H9 (cell line): ENCODE measurements at regions not wholly inside any gene's neighbourhood (a gene's known extent, or its start where the extent isn't known, plus 50 kb on each side); places are given as distances from the start of the nearest gene placed in this dataset.
A peak's percentile ranks its signal among the peaks of the same experiment; 100 is the strongest.

ENCODE experiments used
- DNase-seq: peaks from one replicate; pipeline ENCODE4 v3.0.0-alpha.2; 2017
- H2AFZ ChIP-seq: one replicate; pipeline ENCODE4 v1.6.1; 2013; ENCODE audit warnings: mild to moderate bottlenecking, low read length, control low read depth, moderate library complexity
- H2AK5ac ChIP-seq: 2 replicates; pipeline ENCODE4 v1.6.1; 2013; ENCODE audit warnings: low read length, control low read depth, mixed read lengths; ENCODE audit not compliant: insufficient read length
- H2BK120ac ChIP-seq: one replicate; pipeline ENCODE4 v1.6.1; 2013; ENCODE audit warnings: low read depth, mild to moderate bottlenecking, low read length, control low read depth, inconsistent platforms; ENCODE audit not compliant: poor library complexity, severe bottlenecking
- H2BK12ac ChIP-seq: 2 replicates; pipeline ENCODE4 v1.6.1; 2013; ENCODE audit warnings: low read length, control low read depth, mixed read lengths, low read depth; ENCODE audit not compliant: insufficient read length
- H2BK15ac ChIP-seq: 2 replicates; pipeline ENCODE4 v1.6.1; 2013; ENCODE audit warnings: low read depth, low read length, control low read depth
- H2BK20ac ChIP-seq: one replicate; pipeline ENCODE4 v1.6.1; 2013; ENCODE audit warnings: low read depth, mild to moderate bottlenecking, low read length, control low read depth, inconsistent platforms; ENCODE audit not compliant: poor library complexity, severe bottlenecking
- H2BK5ac ChIP-seq: 2 replicates; pipeline ENCODE4 v1.6.1; 2013; ENCODE audit warnings: low read length, control low read depth, mixed read lengths; ENCODE audit not compliant: insufficient read length
- H3K14ac ChIP-seq: 2 replicates; pipeline ENCODE4 v1.6.1; 2013; ENCODE audit warnings: low read length, control low read depth; ENCODE audit not compliant: insufficient read depth
- H3K18ac ChIP-seq: 2 replicates; pipeline ENCODE4 v1.6.1; 2013; ENCODE audit warnings: low read depth, mild to moderate bottlenecking, mixed read lengths, low read length, control low read depth; ENCODE audit not compliant: insufficient read length
- H3K23ac ChIP-seq: 2 replicates; pipeline ENCODE4 v1.6.1; 2013; ENCODE audit warnings: low read length, control low read depth, mixed read lengths, low read depth; ENCODE audit not compliant: insufficient read length
- H3K23me2 ChIP-seq: 2 replicates; pipeline ENCODE4 v1.6.1; 2013; ENCODE audit warnings: low read depth, mild to moderate bottlenecking, mixed read lengths, low read length, control low read depth; ENCODE audit not compliant: insufficient read length, poor library complexity, severe bottlenecking
- H3K27ac ChIP-seq: 2 replicates; pipeline ENCODE4 v1.5.1; 2013; ENCODE audit warnings: low read length, control low read depth, mixed read lengths, low read depth; ENCODE audit not compliant: insufficient read length
- H3K27me3 ChIP-seq: 2 replicates; pipeline ENCODE4 v1.6.1; 2013; ENCODE audit warnings: low read length, control low read depth, inconsistent platforms; ENCODE audit not compliant: insufficient read depth
- H3K4ac ChIP-seq: 2 replicates; pipeline ENCODE4 v1.6.1; 2013; ENCODE audit warnings: low read depth, mild to moderate bottlenecking, control low read depth, inconsistent platforms, low read length, moderate library complexity
- H3K4me1 ChIP-seq: 2 replicates; pipeline ENCODE4 v1.6.1; 2013; ENCODE audit warnings: low read length, control low read depth, inconsistent platforms; ENCODE audit not compliant: insufficient read depth
- H3K4me2 ChIP-seq: 2 replicates; pipeline ENCODE4 v1.6.1; 2013; ENCODE audit warnings: low read length, control low read depth, mixed read lengths; ENCODE audit not compliant: insufficient read length, insufficient read depth
- H3K56ac ChIP-seq: 2 replicates; pipeline ENCODE4 v1.6.1; 2013; ENCODE audit warnings: low read depth, mild to moderate bottlenecking, mixed read lengths, low read length, control low read depth; ENCODE audit not compliant: insufficient read length
- H3K79me1 ChIP-seq: 2 replicates; pipeline ENCODE4 v1.6.1; 2013; ENCODE audit warnings: low read depth, mild to moderate bottlenecking, moderate library complexity, low read length, control low read depth, inconsistent platforms; ENCODE audit not compliant: insufficient read depth, poor library complexity, severe bottlenecking
- H3K79me2 ChIP-seq: 2 replicates; pipeline ENCODE4 v1.6.1; 2013; ENCODE audit warnings: low read length, control low read depth, inconsistent platforms; ENCODE audit not compliant: insufficient read depth
- H3K9ac ChIP-seq: 2 replicates; pipeline ENCODE4 v1.6.1; 2013; ENCODE audit warnings: low read length, control low read depth, mixed read lengths; ENCODE audit not compliant: insufficient read length; ENCODE audit errors: extremely low read depth
- H3K9me3 ChIP-seq: one replicate; pipeline ENCODE4 v1.6.1; 2013; ENCODE audit warnings: low read depth, low read length, inconsistent platforms; ENCODE audit not compliant: control insufficient read depth
- H3T11ph ChIP-seq: one replicate; pipeline ENCODE4 v1.6.1; 2013; ENCODE audit warnings: mild to moderate bottlenecking, low read length, control low read depth, inconsistent platforms
- H4K20me1 ChIP-seq: one replicate; pipeline ENCODE4 v1.6.1; 2013; ENCODE audit not compliant: control insufficient read depth, insufficient read length, insufficient read depth
- H4K5ac ChIP-seq: 2 replicates; pipeline ENCODE4 v1.6.1; 2013; ENCODE audit warnings: low read depth, mild to moderate bottlenecking, mixed read lengths, low read length, control low read depth; ENCODE audit not compliant: insufficient read length
- H4K8ac ChIP-seq: replicated peaks from 2 replicates; pipeline ENCODE4 v1.6.1; 2013; ENCODE audit warnings: low read length, control low read depth, mixed read lengths, low read depth; ENCODE audit not compliant: insufficient read length
- H4K91ac ChIP-seq: 2 replicates; pipeline ENCODE4 v1.6.1; 2013; ENCODE audit warnings: low read depth, mild to moderate bottlenecking, moderate library complexity, mixed read lengths, low read length, control low read depth; ENCODE audit not compliant: insufficient read length
- H3K27ac Mint-ChIP-seq, 3 experiments: 2 replicates in 2 of 3; 3 replicates in 1 of 3; pipeline ENCODE4 v1.8.0; 2020 to 2021; ENCODE audit warnings: mixed read lengths in 3 of 3, mild to moderate bottlenecking in 1 of 3, moderate library complexity in 1 of 3
- H3K27me3 Mint-ChIP-seq: 2 replicates; pipeline ENCODE4 v1.8.0; 2021; ENCODE audit warnings: low read depth, mild to moderate bottlenecking, moderate library complexity, mixed read lengths
- H3K36me3 Mint-ChIP-seq, 3 experiments: 2 replicates in 2 of 3; 3 replicates in 1 of 3; pipeline ENCODE4 v1.8.0; 2020 to 2021; ENCODE audit warnings: low read depth in 3 of 3, mixed read lengths in 3 of 3; ENCODE audit not compliant: insufficient read depth in 1 of 3
- H3K4me1 Mint-ChIP-seq, 2 experiments: 2 replicates each; pipeline ENCODE4 v1.8.0; 2020; ENCODE audit warnings: mixed read lengths in 2 of 2
- H3K4me3 Mint-ChIP-seq, 2 experiments: 2 replicates in 1 of 2; 3 replicates in 1 of 2; pipeline ENCODE4 v1.8.0; 2020 to 2021; ENCODE audit warnings: mild to moderate bottlenecking in 2 of 2, mixed read lengths in 2 of 2, moderate library complexity in 1 of 2
- H3K9me3 Mint-ChIP-seq, 2 experiments: 2 replicates in 1 of 2; 3 replicates in 1 of 2; pipeline ENCODE4 v1.8.0; 2020; ENCODE audit warnings: mild to moderate bottlenecking in 2 of 2, mixed read lengths in 2 of 2, moderate library complexity in 1 of 2
- CTCF ChIP-seq: fragments of 200-600 bp; sonication (generic); conservative IDR thresholded peaks from 3 replicates; pipeline ENCODE4 v1.8.0; 2021; ENCODE audit warnings: antibody characterized with exemption, mild to moderate bottlenecking
- WGBS: extraction: QIAGEN DNeasy Blood & Tissue Kit; methylation state at CpG from one replicate; pipeline ENCODE4 v1.1.7; 2013; ENCODE audit warnings: missing lambda C conversion rate, low lambda C conversion rate, mixed read lengths; ENCODE audit not compliant: insufficient read length; ENCODE audit errors: extremely low coverage; 5-methylcytosine and 5-hydroxymethylcytosine counted together

GRCh38 chr3:147816752-147817151 lies 407.6 kb downstream of the ZIC1 start:
- Histone ChIP-seq H3K27me3 (no peaks in the 10 kb centered on the region; the same call in 1 of the 2 replicates), H4K5ac (no peak overlapping the region), H3K14ac (no peak overlapping the region), H3K56ac (no peak overlapping the region), H3T11ph (no peak overlapping the region), H2BK12ac (no peak overlapping the region), H3K9ac (no peak overlapping the region), H3K4ac (no peak overlapping the region), H3K79me1 (no peaks in the 10 kb centered on the region), H3K23ac (no peak overlapping the region), H3K18ac (no peak overlapping the region), H2BK120ac (no peak overlapping the region), H2BK15ac (no peak overlapping the region), H2AFZ (no peak overlapping the region), H3K9me3 (no peaks in the 10 kb centered on the region), H2BK20ac (no peak overlapping the region), H3K23me2 (no peaks in the 10 kb centered on the region), H4K91ac (no peak overlapping the region), H3K4me1 (no peaks in the 10 kb centered on the region), H2AK5ac (no peak overlapping the region), H3K4me2 (no peak overlapping the region), H3K79me2 (no peaks in the 10 kb centered on the region), H4K20me1 (no peaks in the 10 kb centered on the region), H3K27ac (no peak overlapping the region), H2BK5ac (no peak overlapping the region), H4K8ac (no peak overlapping the region)
- H3K4me3 Mint-ChIP-seq = no peak overlapping the region
- peak overlapping the region in 1 of 3 experiments; percentile 12; a peak in 1 of 7 replicates for H3K27ac Mint-ChIP-seq
- H3K36me3 Mint-ChIP-seq = no peaks in the 10 kb centered on the region
- no peak for DNase-seq
- no peaks in the 10 kb centered on the region for H3K9me3 Mint-ChIP-seq
- no peak for TF ChIP-seq CTCF
- whole genome bisulfite sequencing = no CpG with 5 or more reads among the region's 6 CpGs
- no peaks in the 10 kb centered on the region for H3K4me1 Mint-ChIP-seq
- no peaks in the 10 kb centered on the region for H3K27me3 Mint-ChIP-seq
